Fibroblast of lung (primary cell): ENCODE measurements at regions not wholly inside any gene's neighbourhood (a gene's known extent, or its start where the extent isn't known, plus 50 kb on each side); places are given as distances from the start of the nearest gene placed in this dataset.

Source experiments
- CTCF ChIP-seq, 2 donors: IDR thresholded peaks in 1 of 2; conservative IDR thresholded peaks in 1 of 2; 1 replicate in 1 of 2; 2 replicates in 1 of 2; pipeline ENCODE4 v1.5.1; 2011 to 2012; ENCODE audit warnings: low read length in 2 of 2, control low read depth in 1 of 2, inconsistent platforms in 1 of 2, low read depth in 1 of 2, mild to moderate bottlenecking in 1 of 2
- EZH2 ChIP-seq: IDR thresholded peaks from 2 replicates; pipeline ENCODE4 v1.5.1; 2012; ENCODE audit warnings: low read length, control low read depth, mild to moderate bottlenecking; ENCODE audit errors: missing control alignments

DNA sequence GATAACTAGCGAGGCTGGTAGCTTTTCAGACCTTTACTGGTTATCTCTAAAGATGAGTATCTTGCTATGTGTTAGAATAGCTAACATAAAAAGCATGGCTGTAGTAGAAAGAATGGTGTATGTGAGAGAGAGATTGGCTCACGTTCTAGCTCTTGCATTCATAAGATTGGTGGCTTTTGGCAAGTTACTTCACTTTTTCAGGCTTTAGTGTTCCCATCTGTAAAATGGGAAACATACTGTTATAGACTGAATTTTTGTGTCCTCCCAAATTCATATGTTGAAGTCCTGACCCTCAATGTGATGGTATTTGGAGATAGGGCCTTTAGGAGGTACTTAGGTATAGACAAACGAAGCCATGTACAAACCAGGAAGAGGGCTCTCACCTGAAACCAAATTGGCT, 302.4 kb upstream of the KLF4 start:
- TF ChIP-seq CTCF (conservative IDR thresholded peaks at IDR 0.05 in 1 of 2, IDR thresholded peaks at IDR 0.05 in 1 of 2; ENCODE audit: low read depth in 1 of 2, low read length in 2 of 2) (no peak), EZH2 (no peak)
